Retina (tissue), 1 donor: ENCODE measurements at regions not wholly inside any gene's neighbourhood (a gene's known extent, or its start where the extent isn't known, plus 50 kb on each side); places are given as distances from the start of the nearest gene placed in this dataset.

ENCODE experiments used
- DNase-seq: peaks from one replicate; pipeline ENCODE4 v3.0.0-alpha.2; 2016

DNA sequence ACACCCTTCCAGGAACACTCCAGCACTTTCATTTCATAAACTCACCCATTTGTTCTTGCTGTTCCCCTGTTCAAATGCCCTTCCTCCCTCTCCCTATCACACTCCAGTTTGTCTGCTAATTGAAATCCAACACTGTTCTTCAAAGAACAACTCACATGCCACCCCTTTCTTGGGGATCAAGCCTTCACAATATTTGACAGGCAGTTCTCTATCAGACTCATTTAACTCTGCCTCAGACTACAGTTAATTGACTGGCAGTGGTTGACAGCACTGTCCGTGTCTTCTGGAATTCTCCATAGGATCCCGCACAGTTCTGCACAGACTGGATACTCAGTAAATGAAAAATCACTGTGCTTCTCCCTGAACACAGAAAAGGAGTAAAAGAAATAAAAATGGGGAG is 87.8 kb downstream of the PMP22 start:
- DNase-seq: no peak

DNA sequence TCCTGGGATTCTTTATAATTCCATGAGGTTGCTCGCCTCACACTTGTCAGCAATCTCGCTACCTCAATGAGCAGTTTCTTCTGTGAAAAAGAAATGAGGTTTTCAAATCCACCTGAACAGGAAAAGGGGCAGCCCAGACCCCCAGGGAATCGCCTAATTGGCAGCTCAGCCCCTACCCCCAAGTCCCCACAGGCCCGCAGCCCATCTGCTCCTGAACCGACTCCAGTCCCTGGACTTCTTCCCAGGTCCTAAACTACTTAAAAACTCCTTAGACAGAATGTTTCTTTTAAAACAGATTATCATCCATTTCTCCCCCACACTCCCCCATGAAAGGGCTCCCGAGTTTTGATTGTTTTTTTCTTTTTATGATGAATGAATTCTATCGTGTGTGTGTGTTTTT is 89.8 kb downstream of the PMP22 start:
- DNase-seq: no peak

DNA sequence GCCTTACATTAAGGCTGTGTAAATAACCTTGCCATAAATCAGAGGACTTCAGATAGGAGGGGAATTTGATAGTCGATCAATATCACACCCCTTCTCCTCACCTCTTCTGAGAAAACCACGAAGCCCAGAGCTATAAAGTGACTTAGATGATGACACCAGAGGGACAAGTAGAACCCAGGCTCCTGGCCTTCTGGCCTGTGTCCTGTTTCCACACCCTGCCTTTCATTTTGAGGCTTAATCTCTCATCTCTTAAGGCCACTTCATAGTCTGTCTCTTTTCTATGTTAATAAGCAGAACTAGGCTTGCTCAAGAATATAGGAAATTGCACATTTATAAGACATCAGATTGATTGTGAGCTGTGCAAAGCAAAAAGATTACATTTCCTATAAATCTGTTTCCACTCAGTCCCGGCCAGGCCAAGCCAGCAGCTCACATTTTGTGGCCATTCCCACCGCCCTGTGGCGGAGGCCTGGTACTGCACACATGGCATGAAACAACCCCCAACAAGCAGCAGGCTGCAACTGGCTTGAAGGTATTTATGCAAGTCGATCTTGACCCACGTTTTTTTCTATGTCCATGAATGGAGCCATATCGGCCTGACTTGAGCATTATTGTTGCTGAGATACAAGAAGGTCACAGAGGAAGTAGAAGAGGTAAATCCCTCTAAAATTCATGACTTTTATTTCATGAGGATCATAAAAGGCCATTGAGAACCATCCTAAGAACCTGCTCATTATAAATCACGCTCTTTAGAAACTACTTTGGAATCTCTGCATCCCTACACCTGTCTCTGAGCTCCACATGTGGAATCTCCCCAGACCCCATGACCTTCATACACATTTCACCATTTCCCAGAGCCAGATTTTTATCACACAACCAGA is 93.7 kb downstream of the PMP22 start:
- peak; percentile 75 for DNase-seq

GRCh38 chr17:15169676-15170075 is 95.5 kb downstream of the PMP22 start:
- DNase-seq: no peak

DNA sequence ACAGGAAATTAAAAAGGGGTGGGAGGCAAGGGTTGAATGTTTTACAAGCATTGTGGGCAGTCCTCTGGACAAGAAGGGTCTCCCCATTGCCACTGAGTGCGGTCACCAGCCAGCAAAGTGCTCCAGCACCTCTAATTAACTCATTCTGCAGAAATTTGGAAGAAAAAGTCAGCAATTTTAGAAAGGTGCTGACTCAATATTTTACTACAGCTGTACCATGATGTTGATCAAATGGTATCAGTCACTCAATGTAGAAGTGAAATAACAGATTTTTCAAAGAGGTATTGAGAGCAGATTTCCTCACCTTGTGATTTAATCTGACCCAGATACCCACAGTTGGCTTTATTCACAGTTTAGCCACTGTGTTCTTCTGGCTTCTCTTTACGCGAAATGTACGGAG is 96.7 kb downstream of the PMP22 start:
- no peak for DNase-seq

- DNase-seq: no peak
Measured at GRCh38 chr17:15161395-15161794, 103.7 kb downstream of the PMP22 start.

- DNase-seq: no peak
Measured at GRCh38 chr17:15157051-15157450, 108.1 kb downstream of the PMP22 start.

DNA sequence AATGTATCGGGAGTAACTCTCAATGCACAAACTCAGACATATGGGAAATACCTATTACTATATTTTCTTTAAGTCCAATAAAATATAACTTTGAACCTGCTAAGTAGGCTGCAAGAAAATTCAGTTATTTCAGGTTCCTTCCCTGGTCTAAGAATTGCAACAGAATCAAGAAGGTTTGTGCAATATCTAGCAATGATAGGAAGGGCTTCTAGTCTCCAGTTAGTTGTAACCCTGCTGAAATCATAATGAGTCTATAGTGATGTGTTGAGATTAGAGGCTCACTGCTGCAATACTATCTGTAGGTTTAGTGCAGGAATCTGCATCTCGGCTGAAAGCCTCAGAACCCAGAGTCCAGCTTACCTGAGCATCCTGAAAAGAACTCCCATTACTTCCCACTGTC is 110.5 kb downstream of the PMP22 start:
- DNase-seq: no peak

DNA sequence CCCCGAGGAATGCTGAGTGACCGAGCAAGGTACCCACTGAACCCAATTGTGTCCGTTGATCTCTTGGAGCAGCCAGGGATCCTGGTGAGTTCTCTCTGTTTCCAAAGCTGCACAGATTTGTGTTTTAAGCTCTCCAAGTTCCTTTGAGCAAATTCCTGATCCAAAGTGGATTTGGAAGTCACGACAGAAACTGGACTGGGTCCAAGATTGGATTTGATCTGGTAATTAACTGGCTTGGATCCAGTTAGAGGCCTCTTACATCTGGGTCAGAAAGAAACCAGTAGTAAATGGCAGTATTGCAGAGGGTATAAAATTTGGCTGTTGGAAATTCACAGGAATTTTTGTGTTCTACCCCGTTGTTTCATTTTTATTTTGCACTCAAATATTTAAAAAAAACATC is 119.5 kb downstream of the PMP22 start:
- no peak for DNase-seq

DNA sequence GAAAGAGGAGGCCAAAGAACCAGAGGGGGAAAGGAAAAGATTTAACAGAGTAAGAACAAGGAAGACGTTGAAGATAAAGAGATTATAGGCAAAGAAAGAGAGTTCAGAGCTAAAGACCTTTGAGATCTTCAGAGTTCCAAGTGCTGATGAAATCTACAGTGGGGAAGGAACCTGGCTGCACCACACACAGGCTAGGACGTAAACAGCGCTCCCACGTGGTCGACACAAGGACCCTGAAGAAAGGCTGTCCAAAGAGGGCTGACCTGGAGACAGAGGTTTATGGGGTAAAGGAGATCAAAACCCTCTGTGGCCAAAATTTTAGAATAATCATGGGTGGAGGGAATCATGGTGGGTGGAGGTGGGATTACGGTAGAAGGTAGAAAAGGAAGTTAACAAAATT is 121.6 kb downstream of the PMP22 start:
- DNase-seq: no peak

- DNase-seq: no peak
Measured at GRCh38 chr17:15134363-15134762, 130.8 kb downstream of the PMP22 start.

DNA sequence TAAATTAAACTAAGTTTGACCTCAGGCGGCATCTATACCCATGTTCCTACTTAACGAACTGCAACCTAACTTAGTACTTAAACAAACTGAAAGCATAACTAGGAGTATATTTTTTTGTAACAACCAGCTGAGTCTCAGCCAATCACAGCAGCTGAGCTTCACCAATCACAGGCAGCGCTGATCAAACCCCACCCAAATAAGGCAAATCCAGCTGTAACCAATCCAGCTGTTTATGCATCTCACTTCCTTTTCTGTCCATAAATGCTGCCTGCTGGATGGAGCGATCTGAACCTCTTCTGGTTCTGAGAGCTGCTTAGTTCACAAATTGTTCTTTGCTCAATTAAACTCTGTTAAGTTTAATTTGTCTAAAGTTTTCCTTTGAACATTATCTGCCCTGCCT is 131.3 kb downstream of the PMP22 start:
- no peak for DNase-seq

DNA sequence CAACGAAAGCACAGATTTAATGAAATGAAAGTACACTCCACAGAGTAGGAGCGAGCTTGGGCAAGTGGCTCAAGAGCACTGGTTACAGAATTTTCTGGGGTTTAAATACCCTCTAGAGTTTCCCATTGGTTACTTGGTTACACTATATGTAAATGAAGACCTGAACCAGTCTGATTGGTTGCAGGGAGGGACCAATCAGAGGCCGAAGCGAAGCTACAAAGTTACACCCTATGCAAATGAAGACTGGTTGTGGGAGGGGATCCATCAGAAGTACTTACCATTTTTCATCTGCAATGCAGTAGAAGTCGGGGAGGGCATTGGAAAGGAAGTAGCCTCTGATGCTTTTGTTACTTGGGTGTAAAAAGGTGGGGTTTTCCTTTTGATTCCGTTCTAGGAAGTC is 132.0 kb downstream of the PMP22 start:
- no peak for DNase-seq

DNA sequence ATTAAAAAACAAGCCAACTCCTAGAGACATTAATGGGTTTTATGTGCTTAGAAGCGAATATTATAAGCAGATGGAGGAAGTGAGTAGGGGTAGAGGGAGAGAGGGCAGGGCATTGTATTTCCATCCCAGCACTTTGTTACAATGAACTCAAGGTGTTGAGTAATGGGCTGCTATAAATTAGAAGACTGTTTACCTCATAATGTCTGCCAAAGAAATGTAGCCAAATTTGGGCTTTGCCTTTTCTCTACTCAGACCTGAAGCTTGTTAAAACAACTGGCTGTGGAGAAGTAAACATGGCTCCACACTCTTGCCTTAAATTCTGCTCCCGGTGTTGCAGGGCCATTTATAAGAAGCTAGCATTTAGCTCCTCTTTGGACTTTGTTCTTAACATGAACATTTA is 134.7 kb downstream of the PMP22 start:
- DNase-seq: no peak

DNA sequence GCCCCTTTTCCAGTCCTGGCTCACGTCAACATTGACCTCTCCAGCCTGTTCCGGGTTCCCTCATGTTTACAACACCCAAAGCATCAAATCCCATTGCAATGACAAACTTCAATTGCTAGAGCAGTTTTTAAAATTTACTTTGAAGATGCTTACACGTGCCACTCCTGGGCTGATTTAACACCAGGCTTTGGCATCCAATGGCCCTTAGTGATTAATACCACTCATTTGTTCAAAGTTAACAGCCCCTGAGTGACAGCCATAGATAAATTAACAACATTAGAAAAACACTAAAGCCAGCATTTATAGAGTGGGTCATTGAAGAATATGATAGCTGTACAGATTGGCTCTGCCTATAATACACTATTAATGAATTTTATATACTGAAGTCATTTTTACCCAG is 135.1 kb downstream of the PMP22 start:
- DNase-seq: no peak

DNA sequence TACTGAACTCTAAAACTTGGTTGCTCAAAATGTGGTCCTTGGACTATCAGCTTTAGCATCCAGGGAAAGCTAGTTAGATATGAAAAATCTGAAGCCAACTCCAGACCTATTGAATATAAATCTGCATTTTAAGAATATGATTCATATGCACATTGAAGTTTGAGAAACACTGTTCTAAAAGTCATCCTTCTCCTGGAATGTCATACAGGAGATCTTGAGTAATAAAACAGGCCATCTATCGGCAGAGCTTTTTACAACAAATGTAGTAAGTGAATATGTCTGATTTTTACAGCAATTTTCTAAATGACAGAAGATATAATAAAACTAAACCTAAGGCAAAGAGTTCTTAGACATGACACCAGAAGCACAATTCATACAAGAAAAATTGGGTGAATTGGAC is 140.4 kb downstream of the PMP22 start:
- DNase-seq: no peak

DNA sequence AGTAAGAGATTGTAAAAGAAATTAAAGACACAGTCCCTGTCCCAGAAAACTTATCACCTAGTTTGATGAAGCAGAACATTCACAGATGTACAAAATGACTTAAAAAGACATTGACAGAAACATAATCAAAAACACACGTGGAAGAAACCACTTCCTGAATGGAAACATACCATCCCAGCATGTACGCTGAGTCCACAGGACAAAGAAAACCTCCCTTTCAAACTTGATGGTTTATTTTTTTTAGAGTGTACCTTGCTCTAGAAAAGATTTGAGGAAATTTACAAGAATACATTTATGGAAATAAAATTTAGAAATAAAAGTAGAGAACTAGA is 140.9 kb downstream of the PMP22 start:
- no peak for DNase-seq

DNA sequence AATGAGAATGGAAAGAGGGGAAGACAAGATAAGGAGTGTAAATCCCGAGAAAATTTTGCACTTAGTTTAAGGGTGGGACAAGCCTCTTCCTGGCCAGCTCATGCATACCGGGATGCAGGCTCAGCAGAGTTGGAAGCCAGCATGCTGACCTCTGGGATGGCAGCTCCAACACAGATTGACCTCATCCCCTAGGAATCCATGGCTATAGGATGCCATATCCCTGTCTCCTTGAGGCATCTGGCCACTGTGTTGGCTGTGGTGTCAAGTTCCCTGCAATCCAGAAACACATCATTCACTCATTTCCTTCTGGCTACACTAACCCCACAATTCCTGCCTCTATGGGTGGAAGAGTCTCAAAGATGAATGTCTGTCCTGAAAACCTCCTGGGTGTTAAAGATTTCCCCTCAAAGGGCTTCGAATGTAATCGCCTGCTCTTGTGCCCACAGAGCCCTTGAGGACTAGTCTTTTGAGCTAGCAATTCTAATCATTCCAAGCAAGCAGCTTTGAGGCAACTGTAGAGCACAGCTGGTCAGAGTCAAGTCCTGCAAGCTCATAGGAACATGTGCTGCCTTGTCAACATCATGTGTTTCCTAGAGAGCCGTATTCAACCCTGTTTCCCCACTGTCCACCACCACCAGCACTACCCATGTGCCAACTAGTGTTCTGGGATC is 141.4 kb downstream of the PMP22 start:
- DNase-seq: no peak

DNA sequence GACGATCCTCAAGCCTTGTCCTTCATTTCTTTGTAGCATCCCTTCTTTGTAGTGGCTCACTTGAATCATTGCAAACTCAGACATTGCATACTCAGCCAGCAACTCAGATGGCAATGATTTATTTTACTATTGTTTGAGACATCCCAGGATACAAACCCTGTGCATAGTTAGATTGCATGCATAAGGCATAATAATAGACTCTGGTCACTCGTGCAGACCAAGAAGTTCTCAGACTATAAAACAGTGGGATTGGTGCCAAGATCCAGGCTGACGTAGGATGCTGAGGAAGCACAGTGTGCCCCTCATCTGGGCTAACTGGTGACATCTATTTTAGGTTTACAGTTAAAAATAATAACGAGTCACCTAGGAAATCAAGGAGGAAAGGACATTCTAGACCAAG is 142.3 kb downstream of the PMP22 start:
- DNase-seq: no peak

- no peak for DNase-seq
Measured at GRCh38 chr17:15121426-15121825, 143.7 kb downstream of the PMP22 start.

DNA sequence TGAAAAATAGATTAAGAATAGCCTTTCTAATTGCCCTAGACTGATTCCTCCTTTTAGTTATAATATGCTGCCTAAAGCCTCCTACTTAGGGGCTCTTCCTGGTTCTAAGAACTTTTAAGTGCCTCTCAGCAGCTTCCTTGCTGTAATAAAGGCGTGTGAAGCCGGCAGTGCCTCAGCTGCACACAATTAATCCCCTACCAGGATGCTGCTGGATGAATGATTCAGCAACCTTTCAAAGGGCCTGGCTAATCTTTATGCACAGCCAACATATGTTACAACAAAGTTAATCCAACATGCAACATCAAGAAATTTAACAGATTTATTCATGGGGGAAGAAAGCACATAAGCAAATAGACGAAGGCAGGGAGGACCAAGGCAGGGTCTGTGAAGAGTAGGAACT is 145.2 kb downstream of the PMP22 start:
- DNase-seq: no peak

GRCh38 chr17:15117239-15117638 is 147.9 kb downstream of the PMP22 start:
- no peak for DNase-seq

- DNase-seq: peak; percentile 26
Measured at GRCh38 chr17:15112846-15113617, 152.1 kb downstream of the PMP22 start.

DNA sequence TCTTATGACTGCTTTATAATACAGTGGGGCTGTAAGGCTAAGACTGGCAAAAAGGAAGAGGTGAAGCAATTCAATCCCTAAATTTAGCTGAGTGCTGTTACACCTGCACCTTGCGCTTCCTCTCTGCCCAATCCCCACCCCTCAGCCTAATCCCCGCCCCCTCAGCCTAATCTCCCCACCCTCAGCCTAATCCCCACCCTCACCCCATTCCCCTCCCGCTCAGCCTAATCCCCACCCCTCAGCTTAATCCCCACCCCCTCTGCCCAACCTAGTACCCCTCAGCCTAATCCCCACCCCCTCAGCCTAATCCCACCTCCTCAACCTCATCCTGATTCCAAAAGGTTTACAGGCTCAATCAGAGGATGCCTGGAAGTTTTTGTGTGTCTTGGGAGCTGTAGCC is 155.5 kb downstream of the PMP22 start:
- no peak for DNase-seq
